A549 (cell line): ENCODE measurements at regions not wholly inside any gene's neighbourhood (a gene's known extent, or its start where the extent isn't known, plus 50 kb on each side); places are given as distances from the start of the nearest gene placed in this dataset.

Experiments
- CEBPB ChIP-seq, 2 experiments: fragments of >200 bp in 1 of 2; sonication (Bioruptor Twin) in 1 of 2; formaldehyde crosslinking in 1 of 2; IDR thresholded peaks; 2 replicates each; pipeline ENCODE4 v1.6.1; 2012 to 2016
- CHD2 ChIP-seq: fragments of 150-350 bp; IDR thresholded peaks from 2 replicates; pipeline ENCODE4 v1.6.1; 2014; ENCODE audit warnings: low read length; ENCODE audit not compliant: partially characterized antibody
- EP300 ChIP-seq, 2 experiments: fragments of >200 bp; sonication (Bioruptor Twin); formaldehyde crosslinking; IDR thresholded peaks; 2 replicates in 1 of 2; 3 replicates in 1 of 2; pipeline ENCODE4 v1.6.1; 2016 to 2017
- JUN ChIP-seq, 2 experiments: fragments of >200 bp; sonication (Bioruptor Twin); formaldehyde crosslinking; IDR thresholded peaks; 2 replicates in 1 of 2; 3 replicates in 1 of 2; pipeline ENCODE4 v1.6.1; 2016 to 2017
- NR3C1 ChIP-seq: fragments of >200 bp; sonication (Bioruptor Twin); formaldehyde crosslinking; IDR thresholded peaks from 3 replicates; pipeline ENCODE4 v1.6.1; 2017
- PHF8 ChIP-seq: fragments of 200-600 bp; sonication (generic); IDR thresholded peaks from 2 replicates; pipeline ENCODE4 v1.6.1; 2016; ENCODE audit warnings: low read depth, mild to moderate bottlenecking, antibody characterized with exemption, moderate library complexity, borderline replicate concordance
- POLR2A ChIP-seq: IDR thresholded peaks from 2 replicates; pipeline ENCODE4 v1.6.1; 2012; ENCODE audit warnings: mild to moderate bottlenecking, low read length
- POLR2AphosphoS2 ChIP-seq: conservative IDR thresholded peaks from 2 replicates; pipeline ENCODE4 v1.6.1; 2012; ENCODE audit warnings: low read length, improper control_type of control experiment, inconsistent platforms
- RAD21 ChIP-seq, 2 experiments: fragments of >200 bp in 1 of 2; sonication (Bioruptor Twin) in 1 of 2; formaldehyde crosslinking in 1 of 2; IDR thresholded peaks in 1 of 2; conservative IDR thresholded peaks in 1 of 2; 2 replicates in 1 of 2; 3 replicates in 1 of 2; pipeline ENCODE4 v1.6.1; 2012 to 2018; ENCODE audit warnings: inconsistent platforms in 1 of 2
- SMC3 ChIP-seq: fragments of >200 bp; sonication (Bioruptor Twin); formaldehyde crosslinking; IDR thresholded peaks from 3 replicates; pipeline ENCODE4 v1.6.1; 2018; ENCODE audit warnings: inconsistent platforms
- TF ChIP-seq, protein P1 (sequence below): fragments of 150-350 bp; IDR thresholded peaks from 2 replicates; pipeline ENCODE4 v1.6.1; 2014; ENCODE audit warnings: low read depth, mild to moderate bottlenecking, low read length
- TF ChIP-seq, protein P2 (sequence below): fragments of >200 bp; sonication (Bioruptor Twin); formaldehyde crosslinking; IDR thresholded peaks from 3 replicates; pipeline ENCODE4 v1.5.1; 2016
- TF ChIP-seq, protein P3 (sequence below): fragments of 250-450 bp; sonication (Bioruptor Pico); IDR thresholded peaks from 2 replicates; pipeline ENCODE4 v1.5.0; 2021; ENCODE audit warnings: mild to moderate bottlenecking, moderate library complexity, borderline replicate concordance
- TF ChIP-seq, protein P4 (sequence below): IDR thresholded peaks from 2 replicates; pipeline ENCODE4 v1.6.1; 2012

DNA sequence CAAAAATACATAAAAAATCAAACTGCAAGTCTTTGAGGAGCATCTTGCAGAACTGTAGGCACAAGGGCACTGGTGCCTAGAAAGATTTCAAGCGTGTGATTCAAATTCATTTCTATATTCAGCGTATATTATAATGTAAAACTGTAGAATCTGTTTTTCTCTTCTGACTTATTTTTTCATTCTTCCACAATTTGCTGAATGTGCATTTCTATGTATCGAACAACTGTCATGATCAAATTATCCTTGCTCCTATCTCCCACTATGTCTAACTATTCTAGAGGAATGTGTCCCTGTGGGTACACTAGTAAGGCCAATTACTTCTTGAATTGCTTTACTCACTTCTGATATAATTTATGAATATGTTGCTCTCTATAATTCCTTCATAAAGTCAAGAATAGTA lies 283.0 kb upstream of the MAGI2 start:
- no peak for TF ChIP-seq SMC3
- TF ChIP-seq, protein P1, sequence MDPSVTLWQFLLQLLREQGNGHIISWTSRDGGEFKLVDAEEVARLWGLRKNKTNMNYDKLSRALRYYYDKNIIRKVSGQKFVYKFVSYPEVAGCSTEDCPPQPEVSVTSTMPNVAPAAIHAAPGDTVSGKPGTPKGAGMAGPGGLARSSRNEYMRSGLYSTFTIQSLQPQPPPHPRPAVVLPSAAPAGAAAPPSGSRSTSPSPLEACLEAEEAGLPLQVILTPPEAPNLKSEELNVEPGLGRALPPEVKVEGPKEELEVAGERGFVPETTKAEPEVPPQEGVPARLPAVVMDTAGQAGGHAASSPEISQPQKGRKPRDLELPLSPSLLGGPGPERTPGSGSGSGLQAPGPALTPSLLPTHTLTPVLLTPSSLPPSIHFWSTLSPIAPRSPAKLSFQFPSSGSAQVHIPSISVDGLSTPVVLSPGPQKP, result no peak
- TF ChIP-seq, protein P2, sequence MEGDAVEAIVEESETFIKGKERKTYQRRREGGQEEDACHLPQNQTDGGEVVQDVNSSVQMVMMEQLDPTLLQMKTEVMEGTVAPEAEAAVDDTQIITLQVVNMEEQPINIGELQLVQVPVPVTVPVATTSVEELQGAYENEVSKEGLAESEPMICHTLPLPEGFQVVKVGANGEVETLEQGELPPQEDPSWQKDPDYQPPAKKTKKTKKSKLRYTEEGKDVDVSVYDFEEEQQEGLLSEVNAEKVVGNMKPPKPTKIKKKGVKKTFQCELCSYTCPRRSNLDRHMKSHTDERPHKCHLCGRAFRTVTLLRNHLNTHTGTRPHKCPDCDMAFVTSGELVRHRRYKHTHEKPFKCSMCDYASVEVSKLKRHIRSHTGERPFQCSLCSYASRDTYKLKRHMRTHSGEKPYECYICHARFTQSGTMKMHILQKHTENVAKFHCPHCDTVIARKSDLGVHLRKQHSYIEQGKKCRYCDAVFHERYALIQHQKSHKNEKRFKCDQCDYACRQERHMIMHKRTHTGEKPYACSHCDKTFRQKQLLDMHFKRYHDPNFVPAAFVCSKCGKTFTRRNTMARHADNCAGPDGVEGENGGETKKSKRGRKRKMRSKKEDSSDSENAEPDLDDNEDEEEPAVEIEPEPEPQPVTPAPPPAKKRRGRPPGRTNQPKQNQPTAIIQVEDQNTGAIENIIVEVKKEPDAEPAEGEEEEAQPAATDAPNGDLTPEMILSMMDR, result no peak
- TF ChIP-seq POLR2A, result no peak
- TF ChIP-seq EP300 (IDR thresholded peaks at IDR 0.05), result no peak
- TF ChIP-seq, protein P3, sequence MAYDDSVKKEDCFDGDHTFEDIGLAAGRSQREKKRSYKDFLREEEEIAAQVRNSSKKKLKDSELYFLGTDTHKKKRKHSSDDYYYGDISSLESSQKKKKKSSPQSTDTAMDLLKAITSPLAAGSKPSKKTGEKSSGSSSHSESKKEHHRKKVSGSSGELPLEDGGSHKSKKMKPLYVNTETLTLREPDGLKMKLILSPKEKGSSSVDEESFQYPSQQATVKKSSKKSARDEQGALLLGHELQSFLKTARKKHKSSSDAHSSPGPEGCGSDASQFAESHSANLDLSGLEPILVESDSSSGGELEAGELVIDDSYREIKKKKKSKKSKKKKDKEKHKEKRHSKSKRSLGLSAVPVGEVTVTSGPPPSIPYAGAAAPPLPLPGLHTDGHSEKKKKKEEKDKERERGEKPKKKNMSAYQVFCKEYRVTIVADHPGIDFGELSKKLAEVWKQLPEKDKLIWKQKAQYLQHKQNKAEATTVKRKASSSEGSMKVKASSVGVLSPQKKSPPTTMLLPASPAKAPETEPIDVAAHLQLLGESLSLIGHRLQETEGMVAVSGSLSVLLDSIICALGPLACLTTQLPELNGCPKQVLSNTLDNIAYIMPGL (CRISPR knock-in tag), result no peak
- TF ChIP-seq POLR2AphosphoS2, result no peak
- TF ChIP-seq, protein P4, sequence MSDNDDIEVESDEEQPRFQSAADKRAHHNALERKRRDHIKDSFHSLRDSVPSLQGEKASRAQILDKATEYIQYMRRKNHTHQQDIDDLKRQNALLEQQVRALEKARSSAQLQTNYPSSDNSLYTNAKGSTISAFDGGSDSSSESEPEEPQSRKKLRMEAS, result no peak
- TF ChIP-seq RAD21 (conservative IDR thresholded peaks at IDR 0.05 in 1 of 2, IDR thresholded peaks at IDR 0.05 in 1 of 2), result no peak
- TF ChIP-seq NR3C1, result no peak
- TF ChIP-seq JUN (IDR thresholded peaks at IDR 0.05), result no peak
- no peak for TF ChIP-seq CEBPB (IDR thresholded peaks at IDR 0.05)
- no peak for TF ChIP-seq PHF8
- no peak for TF ChIP-seq CHD2
